B cell (primary cell): ENCODE measurements at regions not wholly inside any gene's neighbourhood (a gene's known extent, or its start where the extent isn't known, plus 50 kb on each side); places are given as distances from the start of the nearest gene placed in this dataset.

Source experiments
- ATAC-seq: fragments of 200-7000 bp; cut with Tn5 transposase; one replicate; pipeline ENCODE4 v1.10.0; 2021; ENCODE audit warnings: low read depth, mild to moderate bottlenecking, moderate number of reproducible peaks, moderate library complexity
- CTCF ChIA-PET: fragments of 350-600 bp; sonication (Branson Sonifier 250); formaldehyde crosslinking; loops from one replicate; lab custom pipeline; 2021; ENCODE audit warnings: antibody characterized with exemption, inconsistent platforms; lab: Charles Lee
- POLR2A ChIA-PET: fragments of 350-600 bp; sonication (Branson Sonifier 250); formaldehyde crosslinking; loops from one replicate; lab custom pipeline; 2021; ENCODE audit warnings: antibody characterized with exemption; lab: Charles Lee
- DNase-seq: peaks from one replicate; pipeline ENCODE4 v3.0.0; 2013
- H2AFZ ChIP-seq: 2 replicates; pipeline ENCODE4 v1.6.1; 2012; ENCODE audit warnings: mild to moderate bottlenecking, low read depth, low read length; ENCODE audit not compliant: insufficient read depth, poor library complexity, severe bottlenecking
- H3K27ac ChIP-seq, 2 donors: 1 replicate in 1 of 2; 2 replicates in 1 of 2; pipeline ENCODE4 v1.5.1; 2012 to 2013; ENCODE audit warnings: low read length in 2 of 2, mild to moderate bottlenecking in 2 of 2, moderate library complexity in 1 of 2
- H3K27me3 ChIP-seq, 4 experiments: fragments of 200-600 bp in 1 of 4; sonication (generic) in 1 of 4; replicated peaks in 1 of 4; 1 replicate in 2 of 4; 2 replicates in 2 of 4; pipeline versions ENCODE4 v1.6.1 to v1.7.0; 2013 to 2016; ENCODE audit warnings: low read length in 3 of 4, mild to moderate bottlenecking in 2 of 4, mixed read lengths in 1 of 4, moderate library complexity in 1 of 4; ENCODE audit not compliant: insufficient read depth in 4 of 4, control insufficient read depth in 3 of 4; ENCODE audit errors: control extremely low read depth in 1 of 4
- H3K36me3 ChIP-seq, 2 experiments: replicated peaks in 1 of 2; 1 replicate in 1 of 2; 2 replicates in 1 of 2; pipeline versions ENCODE4 v1.6.1 to v1.7.1; 2013; ENCODE audit warnings: low read length in 1 of 2; ENCODE audit not compliant: insufficient read depth in 2 of 2, control insufficient read depth in 1 of 2; ENCODE audit errors: control extremely low read depth in 1 of 2, extremely low read depth in 1 of 2
- H3K4me1 ChIP-seq, 2 donors: fragments of 200-600 bp in 1 of 2; sonication (generic) in 1 of 2; 1 replicate in 1 of 2; 2 replicates in 1 of 2; pipeline versions ENCODE4 v1.5.1 to v1.6.1; 2013 to 2017; ENCODE audit warnings: low read length in 2 of 2; ENCODE audit not compliant: control insufficient read depth in 2 of 2, insufficient read depth in 2 of 2
- H3K4me2 ChIP-seq: replicated peaks from 2 replicates; pipeline ENCODE3; 2012; ENCODE audit warnings: mild to moderate bottlenecking, low read depth, low read length; ENCODE audit not compliant: poor library complexity, severe bottlenecking
- H3K4me3 ChIP-seq, 5 experiments: fragments of 200-600 bp in 1 of 5; sonication (generic) in 1 of 5; 1 replicate in 3 of 5; 2 replicates in 2 of 5; pipeline versions ENCODE4 v1.5.1 to v1.7.0; 2011 to 2016; ENCODE audit warnings: low read length in 4 of 5, mild to moderate bottlenecking in 4 of 5, low read depth in 2 of 5, control low read depth in 1 of 5, moderate library complexity in 1 of 5; ENCODE audit not compliant: insufficient read depth in 1 of 5; ENCODE audit errors: control extremely low read depth in 1 of 5, extremely low read depth in 1 of 5
- H3K79me2 ChIP-seq: fragments of 200-600 bp; sonication (generic); one replicate; pipeline ENCODE4 v1.6.0; 2016; ENCODE audit warnings: low read length; ENCODE audit not compliant: control insufficient read depth, insufficient read depth
- H3K9ac ChIP-seq: fragments of 200-600 bp; sonication (generic); 2 replicates; pipeline ENCODE4 v1.6.1; 2017; ENCODE audit warnings: mild to moderate bottlenecking, low read length, moderate library complexity
- H3K9me3 ChIP-seq, 3 donors: one replicate each; pipeline versions ENCODE4 v1.6.1 to v1.7.1; 2013; ENCODE audit warnings: low read length in 2 of 3; ENCODE audit not compliant: control insufficient read depth in 2 of 3, insufficient read depth in 1 of 3; ENCODE audit errors: control extremely low read depth in 1 of 3
- H4K20me1 ChIP-seq: 2 replicates; pipeline ENCODE4 v1.6.0; 2012; ENCODE audit warnings: mild to moderate bottlenecking, low read length; ENCODE audit not compliant: insufficient read depth, control insufficient read depth, poor library complexity, severe bottlenecking
- H3K27ac Mint-ChIP-seq: one replicate; pipeline ENCODE4 v1.8.0; 2021; ENCODE audit warnings: mixed read lengths
- H3K27me3 Mint-ChIP-seq: one replicate; pipeline ENCODE4 v1.8.0; 2021; ENCODE audit warnings: mixed read lengths
- H3K4me1 Mint-ChIP-seq: one replicate; pipeline ENCODE4 v1.8.0; 2021; ENCODE audit warnings: mixed read lengths
- H3K4me3 Mint-ChIP-seq: one replicate; pipeline ENCODE4 v1.8.0; 2021; ENCODE audit warnings: mixed read lengths
- H3K9me3 Mint-ChIP-seq: one replicate; pipeline ENCODE4 v1.8.0; 2022; ENCODE audit warnings: mixed read lengths; ENCODE audit not compliant: insufficient read depth
- CTCF ChIP-seq: fragments of 200-600 bp; IDR thresholded peaks from one replicate; pipeline ENCODE4 v1.8.0; 2022; ENCODE audit warnings: antibody characterized with exemption, mild to moderate bottlenecking
- EZH2 ChIP-seq: IDR thresholded peaks from 2 replicates; pipeline ENCODE4 v1.6.1; 2012; ENCODE audit warnings: borderline replicate concordance, low read depth, mild to moderate bottlenecking, moderate library complexity, low read length; ENCODE audit not compliant: insufficient read depth, poor library complexity, severe bottlenecking
- WGBS: methylation state at CpG from one replicate; pipeline ENCODE4 v1.1.5; 2013; ENCODE audit warnings: missing lambda C conversion rate; ENCODE audit not compliant: insufficient coverage; 5-methylcytosine and 5-hydroxymethylcytosine counted together
- intact Hi-C: fragments of 100-400 bp; cut with micrococcal nuclease; formaldehyde crosslinking; loops from one replicate; pipeline ENCODE4 v1.10.0; 2022

GRCh38 chr13:95354680-95355487, 53.6 kb upstream of the ABCC4 start:
- H3K9me3 Mint-ChIP-seq = no peaks in the 10 kb centered on the region
- Histone ChIP-seq H3K4me1 (no peaks in the 10 kb centered on the region), H3K4me3 (no peak overlapping the region), H3K36me3 (no peaks in the 10 kb centered on the region), H3K9me3 (no peaks in the 10 kb centered on the region), H2AFZ (no peak overlapping the region), H3K79me2 (no peaks in the 10 kb centered on the region), H3K4me2 (no peak overlapping the region), H3K9ac (no peak overlapping the region), H3K27ac (no peak overlapping the region), H3K27me3 (peaks cover 0 to 4% (median 0%) of the 10 kb centered on the region in 4 experiments), H4K20me1 (no peaks in the 10 kb centered on the region)
- intact Hi-C loops = no loop called here
- ChIA-PET POLR2A (no interaction called here), CTCF (interaction anchor here (1.4 kb wide), 1 partner anchor 166 kb away, joined by 5 read pairs; no protein-coding TSS in a partner anchor)
- ATAC-seq (no peak), DNase-seq (no peak)
- 100% methylated on average over 3 of the region's 4 CpGs for WGBS
- no peak overlapping the region for H3K27ac Mint-ChIP-seq
- H3K27me3 Mint-ChIP-seq = peaks cover 13% of the 10 kb centered on the region
- no peak overlapping the region for H3K4me3 Mint-ChIP-seq
- no peak for TF ChIP-seq EZH2
- no peak for TF ChIP-seq CTCF
- H3K4me1 Mint-ChIP-seq = no peaks in the 10 kb centered on the region

GRCh38 chr13:95355494-95355893, 54.2 kb upstream of the ABCC4 start:
- Histone ChIP-seq H3K9me3 (no peaks in the 10 kb centered on the region), H3K27ac (no peak overlapping the region), H3K79me2 (no peaks in the 10 kb centered on the region), H3K4me1 (no peaks in the 10 kb centered on the region), H3K4me2 (no peak overlapping the region), H3K9ac (no peak overlapping the region), H4K20me1 (no peaks in the 10 kb centered on the region), H3K4me3 (no peak overlapping the region), H2AFZ (no peak overlapping the region), H3K27me3 (peaks cover 0 to 4% (median 0%) of the 10 kb centered on the region in 4 experiments), H3K36me3 (no peaks in the 10 kb centered on the region)
- no peaks in the 10 kb centered on the region for H3K4me1 Mint-ChIP-seq
- WGBS = 64% methylated on average over 1 of the region's 6 CpGs
- H3K27ac Mint-ChIP-seq = no peak overlapping the region
- POLR2A ChIA-PET = no interaction called here
- no peak for TF ChIP-seq EZH2
- no peak for TF ChIP-seq CTCF
- CTCF ChIA-PET = no interaction called here
- DNase-seq (no peak), ATAC-seq (no peak)
- intact Hi-C loops = no loop called here
- H3K27me3 Mint-ChIP-seq = peaks cover 17% of the 10 kb centered on the region
- no peak overlapping the region for H3K4me3 Mint-ChIP-seq
- no peaks in the 10 kb centered on the region for H3K9me3 Mint-ChIP-seq
